ENCODE measurements at regions not wholly inside any gene's neighbourhood (a gene's known extent, or its start where the extent isn't known, plus 50 kb on each side); places are given as distances from the start of the nearest gene placed in this dataset.

GRCh38 chr13:89930861-89931260, 1416.6 kb upstream of the MIR17HG start:
- TF ChIP-seq BHLHE40 (IDR thresholded peaks at IDR 0.05; ENCODE audit: low read length) (no peak), SMC3 (conservative IDR thresholded peaks at IDR 0.05; ENCODE audit: insufficient read depth, low read depth, low read length) (no peak), TRIM24 (IDR thresholded peaks at IDR 0.05) (no peak), MAFK (IDR thresholded peaks at IDR 0.05; ENCODE audit: low read length) (no peak), SP1 (CRISPR knock-in tag; IDR thresholded peaks at IDR 0.05) (no peak), SAFB2 (IDR thresholded peaks at IDR 0.05; ENCODE audit: borderline replicate concordance, low read depth, low read length, severe bottlenecking) (no peak), ARNT (IDR thresholded peaks at IDR 0.05) (no peak), YY1 (IDR thresholded peaks at IDR 0.05; ENCODE audit: borderline replicate concordance in 1 of 3, control insufficient read depth in 1 of 3, extremely low read depth in 1 of 3, insufficient read depth in 3 of 3, insufficient read length in 1 of 3, insufficient replicate concordance in 2 of 3, low read depth in 1 of 3, low read length in 2 of 3) (no peak), HMG20B (CRISPR knock-in tag; IDR thresholded peaks at IDR 0.05) (no peak), ZNF274 (IDR thresholded peaks at IDR 0.05; ENCODE audit: borderline replicate concordance, low read depth, low read length) (no peak), SIX5 (IDR thresholded peaks at IDR 0.05; ENCODE audit: borderline replicate concordance in 1 of 2, insufficient read depth in 1 of 2, low read depth in 1 of 2, low read length in 2 of 2) (no peak), CHD2 (IDR thresholded peaks at IDR 0.05; ENCODE audit: low read depth, low read length) (no peak), FOXM1 (IDR thresholded peaks at IDR 0.05; ENCODE audit: low read depth) (no peak), FOXM1 (CRISPR knock-in tag; IDR thresholded peaks at IDR 0.05; ENCODE audit: low read depth) (no peak)

Data from K562 (cell line).